Stimulated activated CD8-positive, alpha-beta memory T cell treated with anti-CD3 and anti-CD28 coated beads, Interleukin-4, amount 100 ng/mL, for 48 hours (primary cell): ENCODE measurements at regions not wholly inside any gene's neighbourhood (a gene's known extent, or its start where the extent isn't known, plus 50 kb on each side); places are given as distances from the start of the nearest gene placed in this dataset.

Experiments used
- DNase-seq: peaks from one replicate; pipeline ENCODE4 v3.0.0-alpha.2; 2020

DNA sequence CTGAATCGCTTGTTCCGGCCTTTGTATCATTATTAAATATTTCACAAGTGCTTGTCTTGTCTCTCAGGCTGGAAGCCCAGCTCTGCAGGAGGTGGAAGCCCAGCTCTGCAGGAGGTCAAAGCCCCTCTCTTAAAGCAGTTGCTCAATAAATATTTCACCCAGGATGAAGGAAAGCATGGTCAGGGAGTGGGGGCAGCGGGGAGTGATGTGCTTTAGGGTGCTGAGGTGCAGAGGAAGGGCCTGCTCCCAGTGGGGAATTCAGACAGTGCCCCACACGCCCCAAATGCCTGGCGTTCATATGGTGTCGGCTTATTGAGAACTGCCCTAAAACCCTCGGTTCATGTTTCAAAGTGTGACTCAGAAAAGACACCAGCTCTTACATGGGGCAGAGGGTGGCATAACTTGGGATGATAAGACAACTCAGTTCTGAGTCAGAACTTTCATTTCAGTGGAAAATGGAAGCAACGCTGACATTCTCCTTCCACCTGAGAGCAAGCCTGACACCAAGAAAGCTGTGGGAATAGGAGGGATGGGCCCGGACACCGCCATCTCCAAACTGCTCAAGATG, 114.3 kb upstream of the DAP start:
- no peak for DNase-seq

- DNase-seq: no peak
These were observed 113.5 kb upstream of the DAP start for GRCh38 chr5:10874541-10874940.

DNA sequence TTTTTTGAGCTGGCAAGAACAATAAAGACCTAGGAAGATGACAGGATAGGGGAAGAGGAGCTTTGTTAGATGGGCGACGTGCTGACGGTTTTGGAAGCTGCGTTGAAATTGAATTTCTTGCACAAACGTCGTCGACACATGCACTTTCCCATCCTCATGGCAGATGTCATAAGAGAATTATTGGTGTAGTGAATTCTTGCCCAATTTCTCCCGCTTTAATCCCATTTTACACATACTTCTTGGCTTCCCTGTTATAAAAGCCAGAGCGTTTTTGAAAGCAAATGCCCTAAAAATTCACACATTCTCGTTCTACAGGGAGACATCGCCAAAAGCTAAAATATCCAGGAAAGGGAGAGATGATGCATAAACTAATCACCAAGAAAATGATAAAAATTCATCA, 109.8 kb upstream of the DAP start:
- no peak for DNase-seq

DNA sequence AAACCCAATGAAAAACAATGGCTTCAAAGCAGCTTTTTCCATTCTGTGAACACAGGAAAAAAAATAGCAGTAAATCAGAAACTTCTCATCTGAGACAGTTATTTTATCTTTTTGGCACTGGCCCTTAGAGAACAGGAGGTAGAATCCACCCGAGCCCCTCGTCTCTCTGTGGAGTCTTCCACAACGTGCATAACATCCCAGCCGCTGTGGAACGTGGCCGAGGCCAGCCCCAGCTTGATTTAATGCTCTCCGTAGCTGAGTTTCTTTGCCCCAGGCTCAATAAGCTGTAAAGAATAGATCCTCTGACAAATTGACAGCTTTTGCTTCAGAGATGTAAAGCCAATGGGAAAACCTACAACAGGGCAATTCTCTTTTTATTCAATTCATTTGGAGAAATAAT, 107.9 kb upstream of the DAP start:
- no peak for DNase-seq

GRCh38 chr5:10867389-10868303, 106.6 kb upstream of the DAP start:
- no peak for DNase-seq

GRCh38 chr5:10866913-10867312, 105.9 kb upstream of the DAP start:
- no peak for DNase-seq

- peak; percentile 84 for DNase-seq
These were observed 102.8 kb upstream of the DAP start for GRCh38 chr5:10863763-10864383.

GRCh38 chr5:10862085-10862484, 101.1 kb upstream of the DAP start:
- no peak for DNase-seq

GRCh38 chr5:10861423-10861790, 100.4 kb upstream of the DAP start:
- no peak for DNase-seq

DNA sequence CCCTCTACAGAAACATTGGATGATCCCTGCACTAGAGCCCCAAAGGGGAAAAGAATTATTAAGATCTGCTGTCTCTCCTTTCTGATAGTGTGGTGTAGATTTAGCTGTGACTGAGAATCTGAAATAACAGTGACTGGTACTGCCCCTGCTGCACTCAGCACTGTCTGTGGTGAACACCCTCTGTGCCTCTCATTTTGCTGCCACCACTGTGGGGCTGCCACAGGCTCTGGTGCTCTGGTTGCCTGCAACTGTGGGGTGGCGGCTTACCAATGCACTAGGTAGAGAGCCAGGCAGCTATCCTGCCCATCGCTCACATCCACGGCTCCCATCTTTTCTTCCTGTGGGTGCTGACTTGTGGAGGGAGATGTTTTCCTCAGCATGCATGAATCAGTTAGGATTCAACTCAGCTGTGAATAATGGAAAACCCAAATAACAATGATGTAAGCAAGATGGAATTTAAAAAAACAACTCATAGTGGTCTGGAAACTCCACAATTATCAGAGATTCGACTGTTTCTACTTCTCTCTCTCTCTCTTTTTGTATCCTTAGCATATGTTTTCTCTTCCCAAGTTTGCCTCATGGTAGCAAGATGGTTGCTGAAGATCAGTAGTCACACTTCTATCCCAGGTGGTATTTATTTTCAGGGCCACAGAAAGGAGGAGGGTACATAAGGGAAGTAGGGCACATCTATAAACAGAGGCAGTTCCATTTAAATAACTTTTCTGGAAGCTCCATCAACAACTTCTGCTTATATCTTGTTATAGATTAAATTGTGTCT, 99.8 kb upstream of the DAP start:
- DNase-seq: no peak

- no peak for DNase-seq
These were observed 99.1 kb upstream of the DAP start for GRCh38 chr5:10860196-10860543.

DNA sequence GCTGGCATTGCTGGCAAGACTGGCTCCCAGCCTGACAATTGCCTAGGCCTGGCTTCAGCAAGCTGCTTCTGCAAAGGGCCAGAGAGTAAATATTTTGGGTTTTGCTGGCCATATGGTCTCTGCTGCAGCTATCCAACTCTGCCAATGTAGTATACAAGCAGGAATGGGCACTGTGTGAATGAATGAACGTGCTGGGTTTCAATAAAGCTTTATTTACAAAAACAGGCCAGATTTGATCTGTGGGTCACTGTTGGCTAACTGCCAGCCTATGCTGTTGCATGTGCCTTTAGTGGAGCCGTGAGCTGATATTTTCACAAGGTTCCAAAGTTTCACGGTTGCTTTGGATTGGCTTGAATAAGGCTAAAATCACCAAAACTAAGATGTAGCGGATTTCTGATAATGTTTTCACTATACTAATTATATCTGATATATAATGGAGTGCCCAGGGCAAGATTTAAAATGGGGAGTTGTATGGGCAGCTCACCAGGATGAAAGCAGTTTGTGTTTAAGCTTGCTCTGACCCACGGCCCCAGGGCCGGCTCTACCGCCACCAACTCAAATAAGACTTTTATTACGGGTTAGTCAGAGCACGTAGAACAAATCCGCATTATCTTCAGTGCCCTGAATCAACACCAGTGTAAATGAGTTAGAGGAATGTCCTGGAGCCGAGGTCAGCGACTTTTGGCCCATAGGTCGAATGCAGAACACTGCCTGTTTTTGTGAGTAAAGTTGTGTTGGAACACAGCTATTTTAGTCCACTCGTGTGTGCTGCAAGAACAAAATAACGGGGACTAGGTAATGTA, 98.6 kb upstream of the DAP start:
- DNase-seq: no peak

DNA sequence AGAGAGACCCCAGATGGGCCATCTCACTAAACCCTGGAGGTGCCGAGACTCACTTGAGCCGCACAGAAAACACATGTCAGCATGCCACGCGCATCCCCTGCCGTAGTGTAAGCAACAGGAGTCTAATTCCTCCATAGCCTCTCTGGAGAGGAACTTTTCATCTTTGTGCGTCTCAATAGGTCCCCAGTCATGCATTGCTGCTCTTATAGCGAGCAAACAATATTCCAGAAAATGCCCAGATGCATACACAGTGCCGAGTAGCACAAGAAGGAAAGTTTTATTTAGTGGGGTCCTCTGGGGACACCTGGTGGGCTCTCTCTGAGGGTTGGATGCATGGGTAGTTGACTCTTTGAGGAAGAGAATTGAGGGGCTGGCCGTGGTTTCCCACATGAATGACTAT, 97.9 kb upstream of the DAP start:
- no peak for DNase-seq

DNA sequence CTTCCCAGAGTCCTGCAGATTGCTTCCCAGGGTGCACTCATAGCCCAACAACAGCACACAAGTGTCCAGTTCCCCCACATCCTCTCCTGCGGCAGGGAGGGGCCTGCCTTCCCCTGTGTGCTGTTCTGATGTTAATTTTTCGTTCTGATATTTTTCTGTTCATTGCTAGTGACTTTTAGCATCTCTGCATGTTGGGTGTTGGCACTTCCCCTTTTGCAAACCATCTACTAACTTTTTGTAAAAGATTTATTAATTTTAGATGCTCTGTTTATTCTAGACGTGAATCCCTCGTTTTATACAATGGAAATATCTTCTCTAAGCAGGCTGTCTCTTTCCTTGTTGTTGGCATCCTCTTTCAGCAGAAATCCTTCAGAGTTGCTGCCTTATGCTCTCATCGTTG, 97.3 kb upstream of the DAP start:
- no peak for DNase-seq

DNA sequence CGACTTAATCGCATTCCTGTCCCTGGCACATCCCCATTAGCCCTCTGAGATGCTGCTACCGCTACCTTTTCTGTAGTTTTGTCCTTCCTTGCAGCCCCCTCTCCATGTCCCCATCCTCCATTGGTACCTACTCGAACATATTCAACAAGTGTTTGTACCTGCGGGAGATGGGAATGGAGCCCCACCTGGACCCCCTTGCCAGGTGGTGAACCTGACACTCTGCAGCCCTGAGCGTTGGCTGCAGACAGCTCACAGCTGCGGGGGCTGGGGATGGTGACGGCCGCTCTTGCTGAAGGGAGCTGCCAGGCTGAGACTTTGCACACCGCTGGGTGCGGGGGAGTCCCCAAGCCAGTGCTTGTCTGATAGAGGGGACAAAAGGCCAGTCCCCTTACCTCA, 96.3 kb upstream of the DAP start:
- no peak for DNase-seq

- DNase-seq: peak; percentile 67
These were observed 95.8 kb upstream of the DAP start for GRCh38 chr5:10856683-10857337.

DNA sequence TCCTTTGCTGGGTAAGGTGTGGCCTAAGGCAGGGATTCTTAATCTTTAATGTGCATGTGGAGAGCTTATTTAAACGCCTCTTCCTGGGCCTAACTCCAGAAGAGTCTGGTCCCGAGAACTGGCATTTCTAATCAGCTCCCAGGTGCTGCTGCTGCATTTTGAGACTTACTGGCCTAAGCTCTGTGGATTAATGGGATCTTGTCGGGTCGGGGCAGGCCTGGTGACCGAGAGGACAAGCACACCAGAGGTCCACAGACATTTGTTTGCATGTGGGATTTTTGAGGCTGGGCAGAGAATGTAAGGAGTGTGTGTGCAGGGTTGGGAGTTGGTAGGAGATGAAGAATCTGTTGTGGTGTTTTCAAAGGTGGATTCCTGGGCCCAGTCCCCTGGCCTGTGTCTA, 95.0 kb upstream of the DAP start:
- no peak for DNase-seq

DNA sequence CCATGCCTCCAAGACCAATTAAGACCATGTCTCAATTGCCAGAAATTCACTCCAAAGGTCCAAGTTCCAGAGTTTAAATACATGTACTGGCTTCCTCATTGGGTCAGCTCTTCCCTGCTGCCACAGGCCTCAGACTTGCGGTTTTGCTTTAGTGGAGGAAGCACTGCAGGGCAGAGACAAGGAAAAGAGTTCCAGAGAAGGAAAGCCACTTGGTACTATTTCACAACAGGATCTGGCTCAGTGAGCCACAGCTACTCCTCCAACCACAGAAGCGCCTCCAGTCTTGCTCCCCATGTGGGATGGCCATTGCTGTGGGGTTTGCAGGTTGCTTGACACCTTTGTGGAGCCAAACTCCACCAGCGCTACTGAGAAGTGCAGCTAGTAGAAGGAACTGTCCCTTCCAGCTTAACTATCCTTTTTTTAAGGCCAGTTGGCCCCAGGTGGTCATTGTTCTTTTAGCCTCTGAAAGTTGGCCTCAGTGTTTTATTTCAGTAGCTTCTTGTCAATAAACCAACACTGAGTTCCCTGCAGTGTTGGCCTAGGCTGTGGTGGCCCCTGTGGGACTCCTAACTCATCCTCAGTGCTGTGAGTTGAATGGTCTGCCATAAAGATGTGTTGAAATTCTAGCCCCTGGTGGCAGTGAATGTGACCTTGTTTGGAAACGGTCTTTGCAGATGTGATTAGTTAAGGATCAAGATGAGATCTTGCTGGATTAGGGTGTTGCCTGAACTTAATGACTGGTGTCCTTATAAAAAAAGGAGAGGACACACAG, 93.7 kb upstream of the DAP start:
- DNase-seq: no peak

DNA sequence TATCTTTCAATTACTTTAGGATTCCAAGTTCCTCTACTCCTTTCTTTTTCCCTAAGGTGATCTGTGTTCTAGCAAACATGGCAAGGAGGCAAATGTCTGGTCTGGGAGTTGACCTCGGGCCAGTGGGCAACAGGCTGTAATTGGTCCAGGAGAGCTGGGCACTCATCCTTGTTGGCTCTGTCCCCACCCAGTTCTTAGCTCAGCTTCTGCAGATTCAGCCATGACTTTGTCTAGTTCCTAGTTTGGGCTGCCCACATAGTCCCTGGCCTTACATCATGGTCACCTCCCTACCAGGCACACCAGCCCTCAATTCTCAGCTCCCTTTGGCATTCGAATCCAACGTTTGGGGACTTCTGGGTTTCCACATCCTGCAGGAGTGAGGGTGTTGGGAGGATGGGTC, 92.1 kb upstream of the DAP start:
- DNase-seq: no peak

DNA sequence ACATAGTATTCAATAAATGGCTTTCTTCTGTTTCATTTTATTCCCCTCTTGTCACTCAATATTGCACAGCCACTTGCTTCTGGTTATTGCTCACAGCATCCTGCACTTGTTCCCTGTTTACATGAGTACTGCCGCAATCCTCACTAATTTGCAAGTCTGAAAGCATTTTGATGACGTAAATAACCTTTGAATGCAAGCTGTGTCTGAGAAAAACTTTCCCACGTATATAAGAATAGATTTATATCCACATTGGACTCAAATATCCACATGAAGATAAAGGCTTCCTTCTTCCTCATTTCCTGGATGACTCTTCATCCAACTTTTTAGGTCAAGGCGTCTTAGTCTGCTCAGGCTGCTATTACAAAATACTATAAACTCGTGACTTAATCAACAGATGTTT, 88.2 kb upstream of the DAP start:
- no peak for DNase-seq

DNA sequence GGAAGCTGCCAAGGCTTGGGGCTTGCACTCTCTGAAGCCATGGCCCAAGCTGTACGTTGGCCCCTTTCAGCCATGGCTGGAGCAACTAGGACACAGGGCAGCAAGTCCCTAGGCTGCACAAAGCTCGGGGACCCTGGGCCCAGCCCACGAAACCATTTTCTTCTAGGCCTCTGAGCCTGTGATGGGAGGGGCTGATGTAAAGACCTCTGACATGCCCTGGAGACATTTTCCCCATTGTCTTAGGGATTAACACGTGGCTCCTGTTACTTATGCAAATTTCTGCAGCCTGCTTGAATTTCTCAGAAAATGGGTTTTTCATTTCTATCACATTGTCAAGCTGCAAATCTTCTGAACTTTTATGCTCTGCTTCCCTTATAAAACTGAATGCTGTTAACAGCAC, 83.0 kb upstream of the DAP start:
- DNase-seq: no peak
